Muscle of back (tissue), 3 donors: ENCODE measurements at regions not wholly inside any gene's neighbourhood (a gene's known extent, or its start where the extent isn't known, plus 50 kb on each side); places are given as distances from the start of the nearest gene placed in this dataset.

Source experiments
- DNase-seq, 3 donors: peaks; one replicate each; pipeline versions ENCODE4 v3.0.0 to v3.0.0-alpha.2; 2013

DNA sequence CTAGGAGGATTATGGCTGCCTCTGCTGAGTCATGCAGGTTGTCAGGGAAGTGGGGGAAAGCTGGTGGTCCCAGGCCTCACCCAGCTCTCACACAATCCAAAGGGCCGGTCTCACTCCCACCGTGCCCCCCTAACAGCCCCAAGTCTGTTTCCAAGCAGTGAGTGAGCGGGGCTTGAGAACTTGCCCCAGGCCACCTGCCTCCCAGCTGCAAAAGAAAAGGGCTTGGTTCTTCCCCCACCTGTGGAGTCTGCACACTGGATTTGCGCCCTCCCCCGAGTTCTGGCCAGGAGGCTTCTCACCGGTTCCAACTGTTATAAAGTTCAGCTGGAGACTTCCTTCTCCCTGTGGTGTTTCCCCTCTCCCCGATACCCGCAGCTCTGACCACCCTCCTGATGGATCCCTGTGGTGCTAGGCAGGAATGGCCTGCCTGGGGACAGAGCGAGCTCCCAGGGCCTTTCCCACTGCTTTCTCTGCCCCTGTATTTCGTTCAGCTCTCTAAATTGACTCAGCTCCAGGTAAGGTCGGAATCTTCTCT lies 222.3 kb downstream of the BARHL2 start:
- DNase-seq: no peak

DNA sequence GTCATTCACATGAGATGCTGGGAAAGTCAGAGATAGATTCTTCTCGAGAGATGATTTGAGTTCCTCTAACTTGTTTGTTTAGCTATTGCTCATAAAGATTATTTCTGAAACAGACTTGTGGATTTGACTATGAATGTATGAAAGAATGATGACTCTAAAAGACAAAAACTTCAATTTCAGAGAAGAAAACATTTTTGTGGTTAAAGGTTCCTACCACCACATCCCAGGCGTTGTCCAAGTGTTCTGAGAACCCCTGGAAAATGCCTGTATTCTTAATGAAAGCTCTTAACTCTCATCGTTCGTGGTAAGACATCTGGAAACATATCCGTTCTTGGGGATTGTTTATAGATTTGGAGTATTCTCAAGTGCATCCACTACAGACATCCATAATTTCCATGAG lies 228.7 kb downstream of the BARHL2 start:
- peak in 1 of 3 donors; percentile 1 for DNase-seq

DNA sequence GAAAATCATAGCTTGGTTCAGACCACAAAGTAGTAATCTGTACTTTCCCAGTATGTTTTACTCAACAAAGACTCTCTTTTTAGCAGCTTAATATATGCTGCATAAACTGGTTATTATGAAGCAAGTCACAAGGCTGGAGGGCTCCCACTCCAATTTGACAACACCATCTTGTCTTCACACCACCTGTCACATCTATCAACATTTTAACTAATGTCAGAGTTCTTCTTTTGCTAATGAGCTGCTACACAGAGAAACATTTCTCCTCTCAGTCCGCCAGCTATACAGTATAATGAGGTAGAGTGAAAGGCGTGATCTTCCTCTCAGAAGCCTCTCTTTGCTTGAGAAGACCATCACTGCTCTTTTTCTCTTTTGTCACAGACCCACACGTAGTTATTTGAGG lies 230.1 kb downstream of the BARHL2 start:
- DNase-seq: no peak

DNA sequence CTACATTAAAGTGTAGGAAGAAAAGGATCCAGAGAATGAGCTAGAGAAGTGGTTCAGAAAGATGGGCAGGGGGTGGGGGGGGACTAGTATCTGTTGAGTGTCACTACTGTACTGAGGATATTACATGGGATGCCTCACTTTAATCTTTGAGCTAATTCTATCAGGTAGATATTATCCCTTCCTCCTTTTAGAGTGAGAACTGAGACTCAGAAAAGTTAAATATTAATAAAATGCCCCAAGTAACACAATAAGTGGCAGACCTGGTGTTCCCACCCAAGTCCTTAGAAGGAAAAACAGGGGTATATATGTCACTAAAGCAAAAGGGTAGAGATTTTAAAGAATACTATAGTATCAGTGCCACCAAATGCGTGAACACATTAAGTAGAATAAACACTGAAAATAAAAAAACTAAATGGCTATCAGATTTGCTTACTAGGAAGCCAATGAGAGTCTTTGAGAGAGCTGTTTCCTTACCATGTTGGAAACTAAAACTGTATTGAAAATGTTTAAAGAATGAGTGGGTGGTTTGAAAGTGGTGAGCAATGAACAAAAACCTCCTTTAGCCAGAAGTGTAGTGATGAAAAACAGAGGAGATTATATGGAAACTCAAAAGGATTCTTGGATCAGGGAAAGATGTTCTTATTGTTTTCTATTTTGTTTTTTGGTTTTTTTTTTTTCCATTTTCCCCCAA lies 230.8 kb downstream of the BARHL2 start:
- DNase-seq: no peak

DNA sequence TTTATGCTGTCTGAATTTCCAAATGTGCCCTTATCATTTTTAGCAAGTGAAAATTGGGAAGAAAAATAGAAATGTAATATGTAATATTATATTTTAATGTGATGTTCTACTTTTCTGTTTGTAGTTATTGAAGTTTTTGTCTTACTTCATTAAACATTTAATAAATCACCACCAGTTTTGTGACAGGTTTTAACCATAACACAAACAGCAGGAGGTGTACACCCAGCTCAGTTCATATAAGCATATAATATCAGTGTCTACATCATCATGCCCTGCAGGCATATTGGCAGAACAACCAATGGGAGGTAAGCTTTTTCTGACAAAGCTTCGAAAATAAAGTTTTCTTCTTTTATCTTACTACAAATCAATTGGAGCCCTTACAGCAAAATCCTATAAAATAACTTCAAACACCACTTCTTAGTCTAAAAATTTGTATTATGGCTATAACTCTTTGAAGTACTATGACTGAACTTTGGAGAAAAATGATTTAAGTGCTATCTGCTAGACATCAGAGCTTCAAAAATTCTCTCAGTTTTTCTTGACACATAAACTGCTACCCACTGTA lies 236.7 kb downstream of the BARHL2 start:
- no peak for DNase-seq

DNA sequence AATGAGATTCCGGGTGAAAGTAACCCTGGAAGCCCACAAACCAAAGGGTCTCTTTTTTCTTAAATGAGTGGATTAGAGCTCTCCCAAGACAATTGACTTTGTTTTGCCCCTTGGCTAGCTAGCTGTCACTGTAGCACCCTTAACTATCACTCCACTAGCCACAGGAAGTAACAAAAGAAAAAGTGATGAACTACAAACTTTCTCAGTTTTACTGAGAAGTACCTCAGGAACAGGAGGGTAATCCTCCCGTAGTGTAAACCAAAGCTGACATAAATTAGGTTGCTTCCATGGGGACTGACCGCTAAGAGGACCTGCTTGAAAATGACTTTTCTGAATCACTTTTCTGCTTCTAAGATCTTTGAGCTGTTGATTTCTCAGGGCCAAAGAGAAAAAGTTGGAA lies 240.1 kb downstream of the BARHL2 start:
- no peak for DNase-seq

DNA sequence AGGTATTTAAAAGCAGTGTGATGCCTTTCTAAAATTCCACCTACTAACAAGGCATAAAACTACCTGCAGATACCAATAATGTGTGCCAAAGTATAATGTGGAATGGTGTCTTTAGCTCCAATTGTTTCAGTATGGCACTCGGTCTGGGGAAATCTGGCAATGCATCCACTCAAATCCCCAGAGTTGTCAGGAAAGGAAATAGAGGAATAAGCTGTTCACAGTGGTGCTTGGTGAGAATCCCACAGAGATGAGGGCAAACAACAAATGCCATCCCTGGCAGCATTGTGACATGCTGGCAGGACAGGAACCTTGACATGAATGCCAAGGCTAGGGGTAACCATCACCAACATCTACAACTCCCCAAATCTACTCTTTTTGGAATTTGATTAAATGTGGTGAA lies 240.7 kb downstream of the BARHL2 start:
- DNase-seq: no peak

DNA sequence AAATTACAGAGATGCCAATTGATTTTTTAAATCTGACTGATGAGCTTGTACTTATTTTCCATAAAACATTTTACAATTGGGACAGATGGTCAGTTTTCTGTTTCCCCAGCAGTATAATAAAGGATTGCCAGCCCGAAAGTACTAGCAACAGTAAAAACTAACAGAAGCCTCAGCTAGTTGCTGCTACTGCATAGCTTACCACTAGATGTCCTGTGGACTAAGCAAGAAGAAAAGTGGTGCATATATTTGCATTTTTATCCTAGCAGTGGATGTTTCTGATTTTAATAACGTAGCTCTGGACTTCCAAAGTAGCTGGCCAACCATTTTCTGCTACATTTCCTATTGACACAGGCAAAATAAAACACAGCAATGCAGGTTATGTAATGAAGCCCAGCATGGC lies 241.5 kb downstream of the BARHL2 start:
- peak in 1 of 3 donors; percentile 7 for DNase-seq

DNA sequence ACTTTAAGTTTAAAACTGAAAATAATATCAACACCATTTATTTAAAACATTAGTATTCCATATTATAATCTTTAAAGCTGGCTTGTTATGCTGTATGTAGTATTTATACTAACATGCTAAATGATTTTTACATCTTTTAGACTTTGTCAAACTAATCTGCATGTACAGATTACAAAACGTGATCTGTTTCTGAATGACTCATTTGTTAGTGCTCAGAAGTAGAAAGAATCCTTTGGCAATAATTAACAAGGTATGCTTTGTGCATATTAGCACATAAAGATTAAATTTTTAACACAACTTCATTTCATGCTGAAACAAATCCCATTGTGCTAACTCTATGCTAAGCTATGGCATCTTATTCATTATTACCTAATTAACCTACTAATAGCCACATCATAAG lies 242.4 kb downstream of the BARHL2 start:
- DNase-seq: no peak

DNA sequence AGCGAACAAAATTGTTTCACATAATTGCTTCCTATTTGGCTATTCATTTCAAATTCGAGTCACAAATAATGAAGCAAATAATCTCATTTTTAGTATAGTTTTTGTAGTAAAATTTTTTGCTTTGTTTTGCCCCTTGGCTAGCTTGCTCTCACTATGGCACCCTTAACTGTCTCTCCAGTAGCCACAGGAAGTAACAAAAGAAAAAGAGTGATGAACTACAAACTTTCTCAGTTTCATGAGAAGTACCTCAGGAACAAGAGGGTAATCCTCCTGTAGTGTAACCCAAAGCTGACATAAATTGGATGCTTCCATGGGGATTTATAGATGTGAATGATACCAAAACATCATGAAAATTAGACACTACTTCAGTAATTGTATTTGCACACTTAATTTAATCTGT lies 242.9 kb downstream of the BARHL2 start:
- no peak for DNase-seq

DNA sequence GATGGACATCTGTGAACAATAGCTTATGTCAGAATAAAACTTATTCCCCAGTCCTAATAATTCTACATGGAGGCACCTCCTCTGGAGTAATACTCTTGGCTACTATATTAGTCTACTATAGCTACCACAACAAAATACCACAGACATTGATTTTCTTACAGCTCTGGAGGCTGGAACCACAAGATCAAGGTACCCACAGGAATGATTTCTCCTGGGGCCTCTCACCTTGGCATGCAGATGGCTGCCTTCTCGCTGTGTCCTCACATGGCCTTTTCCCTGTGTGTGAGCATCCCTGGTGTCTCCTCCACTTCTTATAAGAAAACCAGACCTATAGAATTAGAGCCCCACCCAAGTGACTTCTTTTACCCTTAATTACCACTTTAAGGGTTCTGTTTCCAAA lies 244.3 kb downstream of the BARHL2 start:
- no peak for DNase-seq

DNA sequence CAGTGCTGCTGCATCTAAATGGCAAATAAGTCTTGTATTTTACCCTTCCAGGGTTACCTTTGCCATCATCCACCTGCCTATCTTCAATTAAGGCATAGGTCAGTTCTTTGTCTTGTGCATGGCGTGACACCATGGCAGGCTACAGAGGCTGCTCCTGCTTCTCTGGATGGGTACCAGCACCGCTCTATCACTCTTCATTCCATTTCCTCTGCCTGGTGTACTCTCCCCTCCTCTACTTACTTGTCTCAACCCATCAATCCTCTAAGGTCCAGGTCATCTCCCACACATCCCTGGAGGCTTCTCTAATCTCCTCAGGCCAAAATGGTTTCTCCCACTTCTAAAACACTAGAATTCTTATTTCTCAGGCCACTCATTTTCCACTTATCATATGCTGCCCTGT lies 257.5 kb downstream of the BARHL2 start:
- no peak for DNase-seq

DNA sequence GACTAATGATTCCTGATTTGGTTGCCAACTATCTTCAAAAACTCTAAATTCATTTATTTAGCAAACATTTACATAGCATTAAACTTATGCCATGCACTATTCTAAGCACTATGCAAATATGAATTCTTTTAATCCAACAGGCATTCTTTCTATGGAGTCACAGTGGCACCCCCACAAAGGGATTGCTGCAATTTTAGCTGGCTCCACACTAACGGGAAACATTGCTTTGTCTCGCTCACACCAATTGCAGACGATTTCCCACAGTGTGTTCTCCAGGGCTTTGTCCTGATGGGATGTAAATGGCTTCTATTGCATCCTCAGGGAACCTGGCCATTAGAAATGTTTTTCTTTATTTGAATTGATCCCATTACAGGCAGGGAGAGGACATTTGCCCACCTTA lies 259.1 kb downstream of the BARHL2 start:
- DNase-seq: no peak

DNA sequence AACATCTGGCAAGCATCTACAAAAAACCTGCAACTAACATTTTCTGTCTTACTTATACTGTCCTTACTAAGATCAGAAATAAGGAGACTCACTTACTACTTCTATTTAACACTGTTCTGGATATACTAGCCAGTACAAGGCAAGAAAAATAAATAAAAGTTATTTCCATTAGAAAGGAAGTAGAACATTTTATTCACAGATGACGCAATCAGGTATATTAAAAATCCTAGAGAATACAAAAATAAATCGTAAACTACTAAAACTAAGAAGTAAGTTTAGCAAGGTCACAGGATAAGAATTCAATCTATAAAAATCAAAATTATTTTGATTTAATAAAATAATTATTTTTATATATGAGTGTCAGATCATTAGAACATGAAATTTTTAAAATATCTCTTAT lies 264.6 kb downstream of the BARHL2 start:
- no peak for DNase-seq

DNA sequence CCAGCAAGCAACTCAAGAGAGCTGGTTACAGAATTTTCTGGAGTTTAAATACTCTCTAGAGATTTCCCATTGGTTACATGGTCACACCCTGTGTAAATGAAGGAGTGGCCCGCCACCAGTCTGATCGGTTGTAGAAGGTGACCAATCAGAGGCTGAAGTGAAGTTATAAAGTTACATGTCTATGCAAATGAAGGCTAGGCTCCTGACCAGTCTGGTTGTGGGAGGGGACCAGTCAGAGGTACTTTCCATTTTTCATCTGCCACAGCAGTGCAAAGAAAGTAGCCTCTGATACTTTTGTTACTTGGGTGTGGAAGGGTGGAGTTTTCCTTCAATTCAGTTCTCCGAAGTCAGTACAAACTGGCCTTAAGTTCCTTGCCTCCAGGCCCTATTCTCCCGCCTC lies 273.7 kb downstream of the BARHL2 start:
- no peak for DNase-seq

DNA sequence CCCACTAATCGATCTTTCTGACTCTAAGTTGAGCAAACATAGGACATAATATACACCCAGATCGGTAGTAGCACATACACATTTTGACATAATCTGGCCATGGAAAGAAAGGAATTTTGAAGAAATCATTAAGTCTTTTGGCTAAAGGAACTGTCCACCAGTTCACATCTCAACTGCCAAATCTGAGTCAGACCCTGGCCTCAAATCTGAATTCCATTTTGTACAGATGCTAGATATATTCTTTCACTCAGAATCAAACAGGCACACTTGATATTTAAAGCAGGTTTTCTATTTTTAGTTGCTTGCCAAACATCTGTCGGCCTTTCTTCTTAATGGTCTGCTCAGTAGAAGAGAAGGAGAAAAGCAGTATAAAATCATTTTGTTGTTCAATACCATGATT lies 281.8 kb downstream of the BARHL2 start:
- DNase-seq: peak; percentile 7 to 68 (median 63)

DNA sequence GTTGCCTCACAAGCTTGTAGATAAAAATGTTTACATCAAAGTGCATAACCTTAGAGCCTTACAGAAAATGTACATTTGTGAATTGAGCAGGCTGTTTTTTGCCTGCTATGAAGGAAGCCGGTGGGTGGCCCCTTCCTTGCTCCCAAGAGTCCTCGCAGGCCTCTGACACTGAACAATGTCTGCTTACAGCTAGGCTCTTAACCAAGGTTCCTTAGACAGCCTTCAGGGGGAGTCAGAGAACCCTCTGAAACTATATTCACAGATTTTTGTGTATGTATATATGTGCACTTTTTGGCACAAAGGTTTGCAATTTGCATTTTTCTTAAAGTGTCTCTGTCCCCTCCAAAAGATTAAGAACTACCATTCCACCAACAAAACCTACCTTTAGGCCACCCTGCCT lies 282.6 kb downstream of the BARHL2 start:
- peak in 1 of 3 donors; percentile 5 for DNase-seq

DNA sequence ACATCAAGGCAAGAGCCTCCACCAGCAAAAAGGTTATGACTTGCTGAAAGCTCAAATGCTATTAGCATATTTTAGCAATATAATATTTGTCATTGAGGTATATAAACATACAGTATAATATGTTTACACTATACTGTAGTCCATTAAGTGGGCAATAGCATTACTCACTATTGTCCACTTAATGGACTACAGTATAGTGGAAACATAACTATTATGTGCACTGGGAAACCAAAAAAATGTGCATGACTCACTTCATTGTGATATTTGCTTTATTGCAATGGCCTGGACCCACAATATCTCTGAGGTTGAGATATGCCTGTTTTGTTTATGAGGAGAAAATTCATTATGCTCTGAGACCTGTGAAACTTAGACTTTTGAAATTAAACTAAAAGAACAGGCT lies 300.0 kb downstream of the BARHL2 start:
- DNase-seq: no peak

DNA sequence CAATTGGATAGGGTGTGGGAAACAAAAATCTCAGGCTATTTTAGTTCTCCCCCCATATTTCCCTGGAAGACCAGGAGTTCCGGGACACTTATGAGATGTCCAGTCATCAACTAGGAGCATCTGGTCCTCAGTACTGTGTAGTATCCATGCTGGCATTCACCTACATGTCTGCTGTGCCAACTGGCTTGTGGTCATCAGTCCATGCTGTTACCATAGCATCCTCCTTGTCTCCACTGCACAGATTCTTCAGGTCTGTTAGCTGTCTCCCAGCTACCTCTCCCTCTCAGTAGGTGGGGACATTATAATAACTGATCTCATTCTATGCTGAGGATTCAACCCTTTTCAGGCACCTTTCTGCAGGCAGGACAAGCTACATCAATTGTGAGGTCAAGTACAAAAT lies 302.9 kb downstream of the BARHL2 start:
- no peak for DNase-seq

DNA sequence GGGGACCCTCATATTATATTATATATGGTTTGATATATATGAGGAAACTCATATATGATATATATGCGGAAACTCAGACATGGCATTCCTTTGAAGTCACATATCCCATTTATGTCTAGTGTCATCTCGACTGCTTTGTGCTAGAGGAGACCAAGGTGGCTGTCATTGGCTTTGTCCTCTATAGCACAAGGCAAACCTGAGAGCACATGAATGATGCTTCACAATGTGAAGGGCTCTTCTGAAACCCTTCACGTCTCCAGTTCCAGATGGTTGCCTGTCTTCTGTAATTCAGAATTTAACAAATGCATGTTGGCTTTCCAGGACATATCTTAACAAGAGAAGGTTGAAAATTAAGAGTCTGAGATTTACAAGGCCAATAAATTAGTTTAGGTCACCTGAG lies 303.6 kb downstream of the BARHL2 start:
- DNase-seq: no peak

DNA sequence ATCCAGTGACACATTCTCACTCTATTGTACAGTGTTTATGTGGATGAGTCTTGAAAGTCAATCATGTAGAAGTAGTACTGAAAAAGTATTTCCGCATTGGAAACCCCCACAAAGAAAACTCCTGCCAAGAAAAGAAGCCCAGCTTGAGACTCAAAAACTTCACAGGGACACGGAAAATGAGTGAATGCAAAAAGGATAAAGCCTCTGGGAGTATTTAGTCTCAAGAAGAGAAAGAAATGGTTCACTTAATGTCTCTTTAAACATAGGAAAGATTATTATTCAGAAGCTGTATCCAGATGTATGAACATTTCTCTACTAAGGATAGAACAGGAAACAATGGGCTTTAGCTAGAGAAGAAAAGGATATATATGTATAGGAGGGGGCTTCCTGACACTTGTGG lies 304.5 kb downstream of the BARHL2 start:
- DNase-seq: peak in 1 of 3 donors; percentile 10

DNA sequence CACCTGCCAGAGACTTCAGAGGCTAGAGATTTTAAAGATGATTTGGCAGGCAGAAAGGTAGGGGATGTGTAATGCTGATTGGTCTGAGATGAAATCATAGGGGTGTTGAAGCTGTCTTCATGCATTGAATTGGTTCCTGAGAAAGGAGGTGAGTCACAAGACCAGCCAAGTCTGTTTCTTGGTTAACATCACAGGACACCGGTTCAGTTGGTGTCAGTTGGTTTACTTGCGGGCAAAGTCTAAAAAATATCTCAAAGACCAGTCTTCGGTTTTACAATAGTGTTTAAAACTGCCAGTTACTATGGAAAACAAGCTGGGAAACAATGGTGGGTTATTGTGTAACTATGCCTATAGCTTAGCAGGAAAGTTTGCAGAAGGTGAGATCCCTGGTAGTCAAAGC lies 305.9 kb downstream of the BARHL2 start:
- no peak for DNase-seq

DNA sequence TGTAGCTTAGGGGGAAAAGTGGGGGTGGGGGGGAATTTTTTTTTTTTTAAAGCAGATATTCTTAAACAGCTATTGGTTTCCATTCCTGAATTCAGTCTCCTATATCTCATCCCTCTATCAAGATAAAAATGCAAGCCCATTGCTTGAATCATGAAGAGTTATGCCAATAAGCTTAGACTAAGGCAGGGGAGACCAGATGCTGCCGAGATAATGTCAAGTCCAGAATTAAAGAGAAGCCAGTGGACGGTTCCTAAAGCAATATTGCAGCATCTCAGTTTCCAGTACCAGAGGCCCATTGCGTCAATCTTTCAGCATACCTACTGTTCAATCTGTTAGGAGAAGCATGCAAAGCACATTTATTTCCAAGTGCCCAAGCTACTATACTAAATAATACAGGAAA lies 309.4 kb downstream of the BARHL2 start:
- no peak for DNase-seq

DNA sequence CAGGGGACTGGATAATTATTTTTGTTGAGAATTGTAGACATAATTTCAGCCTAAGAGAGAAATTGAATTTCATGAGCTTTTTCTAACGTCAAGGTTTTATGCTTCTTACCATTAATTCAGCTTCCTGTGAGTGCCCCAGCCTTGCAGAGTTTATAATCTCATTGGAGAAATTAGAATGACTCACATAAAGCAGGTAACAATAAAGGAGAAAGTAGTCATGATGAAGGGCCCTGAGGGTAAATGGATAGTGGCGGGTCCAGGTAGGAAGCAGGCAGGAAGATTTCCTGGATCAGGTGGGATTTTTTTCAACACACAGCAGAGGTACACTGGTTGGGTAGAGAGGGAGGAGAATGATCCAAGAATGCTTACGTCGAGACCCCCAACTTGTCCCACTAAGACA lies 311.4 kb downstream of the BARHL2 start:
- DNase-seq: no peak
